ENCODE measurements at regions not wholly inside any gene's neighbourhood (a gene's known extent, or its start where the extent isn't known, plus 50 kb on each side); places are given as distances from the start of the nearest gene placed in this dataset.

- no peak for TF ChIP-seq CTCF (IDR thresholded peaks at IDR 0.05)
- no peak for TF ChIP-seq POLR2A (IDR thresholded peaks at IDR 0.05; ENCODE audit: low read depth)
- TF ChIP-seq EP300 (IDR thresholded peaks at IDR 0.05): no peak
Observed at GRCh38 chr17:62865586-62865985, 57.5 kb upstream of the MARCHF10 start.

All from esophagus muscularis mucosa (tissue), 4 donors.